MG63 (cell line): ENCODE measurements at regions not wholly inside any gene's neighbourhood (a gene's known extent, or its start where the extent isn't known, plus 50 kb on each side); places are given as distances from the start of the nearest gene placed in this dataset.
"Not testable (repeated sequence)": the region's sequence is repeated elsewhere in the genome, so short reads cannot be mapped to it uniquely, and the experiment has no call there.

Source experiments
- DNase-seq: peaks from one replicate; pipeline ENCODE4 v3.0.0-alpha.2; 2020
- H3K27me3 ChIP-seq: fragments of 250-450 bp; sonication (Bioruptor Pico); 2 replicates; pipeline ENCODE4 v1.5.1; 2020; ENCODE audit warnings: mild to moderate bottlenecking, moderate library complexity
- H3K36me3 ChIP-seq: fragments of 250-450 bp; sonication (Bioruptor Pico); 2 replicates; pipeline ENCODE4 v1.5.1; 2020; ENCODE audit warnings: mild to moderate bottlenecking, moderate library complexity
- H3K4me3 ChIP-seq: fragments of 250-450 bp; sonication (Bioruptor Pico); 2 replicates; pipeline ENCODE4 v1.5.1; 2020; ENCODE audit warnings: mild to moderate bottlenecking, moderate library complexity
- H3K9me3 ChIP-seq: fragments of 250-450 bp; sonication (Bioruptor Pico); 2 replicates; pipeline ENCODE4 v1.5.1; 2020; ENCODE audit warnings: mild to moderate bottlenecking, moderate library complexity

GRCh38 chr10:21347785-21348170 lies 177.7 kb downstream of the SKIDA1 start:
- Histone ChIP-seq H3K9me3 (no peaks in the 10 kb centered on the region), H3K36me3 (no peaks in the 10 kb centered on the region), H3K27me3 (no peaks in the 10 kb centered on the region), H3K4me3 (no peak overlapping the region)
- no peak for DNase-seq

- Histone ChIP-seq H3K4me3 (no peak overlapping the region), H3K9me3 (no peaks in the 10 kb centered on the region), H3K27me3 (no peaks in the 10 kb centered on the region), H3K36me3 (no peaks in the 10 kb centered on the region)
- no peak for DNase-seq
Observed at GRCh38 chr10:21347043-21347784, 178.3 kb downstream of the SKIDA1 start.

GRCh38 chr10:21343087-21343486 lies 182.4 kb downstream of the SKIDA1 start:
- Histone ChIP-seq H3K27me3 (no peaks in the 10 kb centered on the region), H3K36me3 (no peaks in the 10 kb centered on the region), H3K4me3 (no peak overlapping the region), H3K9me3 (no peaks in the 10 kb centered on the region)
- no peak for DNase-seq

- not testable (repeated sequence) for H3K4me3 ChIP-seq, H3K9me3 ChIP-seq
- DNase-seq, result peak; percentile 21
Observed at GRCh38 chr10:21342499-21342898, 183.0 kb downstream of the SKIDA1 start.

GRCh38 chr10:21340331-21340730 lies 185.2 kb downstream of the SKIDA1 start:
- H3K36me3 ChIP-seq, result peaks cover 3% of the 10 kb centered on the region; the same call in 1 of the 2 replicates
- no peak overlapping the region for H3K4me3 ChIP-seq
- no peaks in the 10 kb centered on the region for H3K27me3 ChIP-seq
- DNase-seq, result no peak
- peaks cover 3% of the 10 kb centered on the region; the same call in 1 of the 2 replicates for H3K9me3 ChIP-seq

More at GRCh38 chr10:21342499-21342898, 183.0 kb downstream of the SKIDA1 start:
- H3K36me3 ChIP-seq, H3K27me3 ChIP-seq: not testable (repeated sequence)

GRCh38 chr10:21337171-21337792 lies 188.2 kb downstream of the SKIDA1 start:
- H3K36me3 ChIP-seq, result peaks cover 3% of the 10 kb centered on the region; the same call in 1 of the 2 replicates
- DNase-seq, result no peak
- no peak overlapping the region for H3K4me3 ChIP-seq

GRCh38 chr10:21336476-21337170 lies 188.9 kb downstream of the SKIDA1 start:
- Histone ChIP-seq H3K4me3 (no peak overlapping the region), H3K36me3 (peaks cover 3% of the 10 kb centered on the region; the same call in 1 of the 2 replicates), H3K27me3 (no peaks in the 10 kb centered on the region), H3K9me3 (peaks cover 3% of the 10 kb centered on the region; the same call in 1 of the 2 replicates)
- DNase-seq, result peak; percentile 87

More at GRCh38 chr10:21337171-21337792, 188.2 kb downstream of the SKIDA1 start:
- Histone ChIP-seq H3K9me3 (peaks cover 3% of the 10 kb centered on the region; the same call in 1 of the 2 replicates), H3K27me3 (no peaks in the 10 kb centered on the region)

GRCh38 chr10:21334891-21335696 lies 190.4 kb downstream of the SKIDA1 start:
- Histone ChIP-seq H3K27me3 (no peaks in the 10 kb centered on the region), H3K9me3 (peaks cover 3% of the 10 kb centered on the region; the same call in 1 of the 2 replicates), H3K36me3 (peaks cover 3% of the 10 kb centered on the region; the same call in 1 of the 2 replicates), H3K4me3 (no peak overlapping the region)
- DNase-seq, result peak; percentile 90

- Histone ChIP-seq H3K36me3 (no peaks in the 10 kb centered on the region), H3K9me3 (no peaks in the 10 kb centered on the region), H3K4me3 (no peak overlapping the region), H3K27me3 (no peaks in the 10 kb centered on the region)
- no peak for DNase-seq
Observed at GRCh38 chr10:21330628-21331020, 194.9 kb downstream of the SKIDA1 start.

- Histone ChIP-seq H3K4me3 (no peak overlapping the region), H3K27me3 (no peaks in the 10 kb centered on the region), H3K9me3 (no peaks in the 10 kb centered on the region), H3K36me3 (no peaks in the 10 kb centered on the region)
- DNase-seq, result peak; percentile 47
Observed at GRCh38 chr10:21329995-21330627, 195.4 kb downstream of the SKIDA1 start.

GRCh38 chr10:21327289-21327993 lies 198.0 kb downstream of the SKIDA1 start:
- Histone ChIP-seq H3K9me3 (no peaks in the 10 kb centered on the region), H3K27me3 (no peaks in the 10 kb centered on the region), H3K4me3 (no peak overlapping the region), H3K36me3 (no peaks in the 10 kb centered on the region)
- no peak for DNase-seq

GRCh38 chr10:21326594-21327288 lies 198.7 kb downstream of the SKIDA1 start:
- H3K9me3 ChIP-seq, result no peaks in the 10 kb centered on the region
- no peak overlapping the region for H3K4me3 ChIP-seq
- H3K36me3 ChIP-seq, result no peaks in the 10 kb centered on the region
- no peaks in the 10 kb centered on the region for H3K27me3 ChIP-seq
- no peak for DNase-seq

GRCh38 chr10:21318540-21319167 lies 206.8 kb downstream of the SKIDA1 start:
- H3K27me3 ChIP-seq, result no peaks in the 10 kb centered on the region
- no peaks in the 10 kb centered on the region for H3K36me3 ChIP-seq
- no peaks in the 10 kb centered on the region for H3K9me3 ChIP-seq
- H3K4me3 ChIP-seq, result no peak overlapping the region
- peak; percentile 7 for DNase-seq

- Histone ChIP-seq H3K36me3 (no peaks in the 10 kb centered on the region), H3K4me3 (no peak overlapping the region), H3K9me3 (no peaks in the 10 kb centered on the region), H3K27me3 (no peaks in the 10 kb centered on the region)
- peak; percentile 53 for DNase-seq
Observed at GRCh38 chr10:21317902-21318301, 207.6 kb downstream of the SKIDA1 start.
